GM23338 (cell line): ENCODE measurements at regions not wholly inside any gene's neighbourhood (a gene's known extent, or its start where the extent isn't known, plus 50 kb on each side); places are given as distances from the start of the nearest gene placed in this dataset.

Experiments used
- CREB1 ChIP-seq: fragments of 250-450 bp; sonication (Bioruptor Pico); IDR thresholded peaks from 2 replicates; pipeline ENCODE4 v1.5.0; 2020; ENCODE audit warnings: low read depth, mild to moderate bottlenecking, moderate library complexity
- EZH2 ChIP-seq: fragments of 200-600 bp; sonication (generic); IDR thresholded peaks from one replicate; pipeline ENCODE4 v1.8.0; 2017; ENCODE audit warnings: antibody characterized with exemption, mild to moderate bottlenecking, low read depth; ENCODE audit not compliant: unreplicated experiment
- EZH2phosphoT487 ChIP-seq: fragments of 200-600 bp; sonication (generic); IDR thresholded peaks from one replicate; pipeline ENCODE4 v1.8.1; 2018; ENCODE audit warnings: antibody characterized with exemption; ENCODE audit not compliant: unreplicated experiment
- JUNB ChIP-seq: IDR thresholded peaks from one replicate; pipeline ENCODE4 v1.6.1; 2016; ENCODE audit warnings: antibody characterized with exemption; ENCODE audit not compliant: unreplicated experiment
- NANOG ChIP-seq: IDR thresholded peaks from 2 replicates; pipeline ENCODE4 v1.6.1; 2016; ENCODE audit warnings: antibody characterized with exemption, borderline replicate concordance
- POLR2AphosphoS5 ChIP-seq: IDR thresholded peaks from 2 replicates; pipeline ENCODE4 v1.6.1; 2016; ENCODE audit warnings: antibody characterized with exemption, low read depth
- ZNF114 ChIP-seq: fragments of 250-450 bp; sonication (Bioruptor Pico); IDR thresholded peaks from 2 replicates; pipeline ENCODE4 v1.5.0; 2020; ENCODE audit warnings: mild to moderate bottlenecking, moderate library complexity
- ZNF331 ChIP-seq: fragments of 250-450 bp; sonication (Bioruptor Pico); IDR thresholded peaks from 2 replicates; pipeline ENCODE4 v1.5.0; 2020; ENCODE audit warnings: low read depth, mild to moderate bottlenecking, moderate library complexity
- TF ChIP-seq, protein P1 (sequence below): fragments of 250-450 bp; sonication (Bioruptor Pico); IDR thresholded peaks from 2 replicates; pipeline ENCODE4 v1.5.0; 2020; ENCODE audit warnings: mild to moderate bottlenecking, moderate library complexity
- TF ChIP-seq, protein P2 (sequence below): IDR thresholded peaks from one replicate; pipeline ENCODE4 v1.6.1; 2018; ENCODE audit warnings: antibody characterized with exemption; ENCODE audit not compliant: unreplicated experiment
- TF ChIP-seq, protein P3 (sequence below): IDR thresholded peaks from 2 replicates; pipeline ENCODE4 v1.6.1; 2016; ENCODE audit warnings: antibody characterized with exemption

DNA sequence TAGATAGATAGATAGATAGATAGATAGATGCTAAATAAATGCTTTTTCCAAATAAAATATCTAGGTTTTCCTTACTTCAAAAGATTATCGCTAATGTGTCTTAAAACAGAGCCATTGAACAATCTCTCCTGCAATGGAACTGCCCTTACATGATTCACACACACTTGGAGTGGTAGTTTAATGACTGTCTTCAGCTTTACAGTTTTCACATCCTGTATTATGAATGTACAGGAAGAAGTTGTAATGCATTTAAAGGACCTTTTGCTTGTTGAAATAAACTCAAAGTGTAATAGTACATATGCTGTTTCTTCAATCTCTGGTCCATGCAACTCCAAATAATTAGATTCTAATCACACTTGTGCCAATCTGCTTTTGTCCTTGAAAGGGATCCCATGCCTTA, 797.6 kb upstream of the CDH2 start (continued):
- TF ChIP-seq, protein P1, sequence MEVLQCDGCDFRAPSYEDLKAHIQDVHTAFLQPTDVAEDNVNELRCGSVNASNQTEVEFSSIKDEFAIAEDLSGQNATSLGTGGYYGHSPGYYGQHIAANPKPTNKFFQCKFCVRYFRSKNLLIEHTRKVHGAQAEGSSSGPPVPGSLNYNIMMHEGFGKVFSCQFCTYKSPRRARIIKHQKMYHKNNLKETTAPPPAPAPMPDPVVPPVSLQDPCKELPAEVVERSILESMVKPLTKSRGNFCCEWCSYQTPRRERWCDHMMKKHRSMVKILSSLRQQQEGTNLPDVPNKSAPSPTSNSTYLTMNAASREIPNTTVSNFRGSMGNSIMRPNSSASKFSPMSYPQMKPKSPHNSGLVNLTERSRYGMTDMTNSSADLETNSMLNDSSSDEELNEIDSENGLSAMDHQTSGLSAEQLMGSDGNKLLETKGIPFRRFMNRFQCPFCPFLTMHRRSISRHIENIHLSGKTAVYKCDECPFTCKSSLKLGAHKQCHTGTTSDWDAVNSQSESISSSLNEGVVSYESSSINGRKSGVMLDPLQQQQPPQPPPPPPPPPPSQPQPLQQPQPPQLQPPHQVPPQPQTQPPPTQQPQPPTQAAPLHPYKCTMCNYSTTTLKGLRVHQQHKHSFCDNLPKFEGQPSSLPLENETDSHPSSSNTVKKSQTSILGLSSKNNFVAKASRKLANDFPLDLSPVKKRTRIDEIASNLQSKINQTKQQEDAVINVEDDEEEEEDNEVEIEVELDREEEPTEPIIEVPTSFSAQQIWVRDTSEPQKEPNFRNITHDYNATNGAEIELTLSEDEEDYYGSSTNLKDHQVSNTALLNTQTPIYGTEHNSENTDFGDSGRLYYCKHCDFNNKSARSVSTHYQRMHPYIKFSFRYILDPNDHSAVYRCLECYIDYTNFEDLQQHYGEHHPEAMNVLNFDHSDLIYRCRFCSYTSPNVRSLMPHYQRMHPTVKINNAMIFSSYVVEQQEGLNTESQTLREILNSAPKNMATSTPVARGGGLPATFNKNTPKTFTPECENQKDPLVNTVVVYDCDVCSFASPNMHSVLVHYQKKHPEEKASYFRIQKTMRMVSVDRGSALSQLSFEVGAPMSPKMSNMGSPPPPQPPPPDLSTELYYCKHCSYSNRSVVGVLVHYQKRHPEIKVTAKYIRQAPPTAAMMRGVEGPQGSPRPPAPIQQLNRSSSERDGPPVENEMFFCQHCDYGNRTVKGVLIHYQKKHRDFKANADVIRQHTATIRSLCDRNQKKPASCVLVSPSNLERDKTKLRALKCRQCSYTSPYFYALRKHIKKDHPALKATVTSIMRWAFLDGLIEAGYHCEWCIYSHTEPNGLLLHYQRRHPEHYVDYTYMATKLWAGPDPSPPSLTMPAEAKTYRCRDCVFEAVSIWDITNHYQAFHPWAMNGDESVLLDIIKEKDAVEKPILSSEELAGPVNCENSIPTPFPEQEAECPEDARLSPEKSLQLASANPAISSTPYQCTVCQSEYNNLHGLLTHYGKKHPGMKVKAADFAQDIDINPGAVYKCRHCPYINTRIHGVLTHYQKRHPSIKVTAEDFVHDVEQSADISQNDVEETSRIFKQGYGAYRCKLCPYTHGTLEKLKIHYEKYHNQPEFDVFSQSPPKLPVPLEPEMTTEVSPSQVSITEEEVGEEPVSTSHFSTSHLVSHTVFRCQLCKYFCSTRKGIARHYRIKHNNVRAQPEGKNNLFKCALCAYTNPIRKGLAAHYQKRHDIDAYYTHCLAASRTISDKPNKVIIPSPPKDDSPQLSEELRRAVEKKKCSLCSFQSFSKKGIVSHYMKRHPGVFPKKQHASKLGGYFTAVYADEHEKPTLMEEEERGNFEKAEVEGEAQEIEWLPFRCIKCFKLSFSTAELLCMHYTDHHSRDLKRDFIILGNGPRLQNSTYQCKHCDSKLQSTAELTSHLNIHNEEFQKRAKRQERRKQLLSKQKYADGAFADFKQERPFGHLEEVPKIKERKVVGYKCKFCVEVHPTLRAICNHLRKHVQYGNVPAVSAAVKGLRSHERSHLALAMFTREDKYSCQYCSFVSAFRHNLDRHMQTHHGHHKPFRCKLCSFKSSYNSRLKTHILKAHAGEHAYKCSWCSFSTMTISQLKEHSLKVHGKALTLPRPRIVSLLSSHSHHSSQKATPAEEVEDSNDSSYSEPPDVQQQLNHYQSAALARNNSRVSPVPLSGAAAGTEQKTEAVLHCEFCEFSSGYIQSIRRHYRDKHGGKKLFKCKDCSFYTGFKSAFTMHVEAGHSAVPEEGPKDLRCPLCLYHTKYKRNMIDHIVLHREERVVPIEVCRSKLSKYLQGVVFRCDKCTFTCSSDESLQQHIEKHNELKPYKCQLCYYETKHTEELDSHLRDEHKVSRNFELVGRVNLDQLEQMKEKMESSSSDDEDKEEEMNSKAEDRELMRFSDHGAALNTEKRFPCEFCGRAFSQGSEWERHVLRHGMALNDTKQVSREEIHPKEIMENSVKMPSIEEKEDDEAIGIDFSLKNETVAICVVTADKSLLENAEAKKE (CRISPR knock-in tag): no peak
- TF ChIP-seq, protein P2, sequence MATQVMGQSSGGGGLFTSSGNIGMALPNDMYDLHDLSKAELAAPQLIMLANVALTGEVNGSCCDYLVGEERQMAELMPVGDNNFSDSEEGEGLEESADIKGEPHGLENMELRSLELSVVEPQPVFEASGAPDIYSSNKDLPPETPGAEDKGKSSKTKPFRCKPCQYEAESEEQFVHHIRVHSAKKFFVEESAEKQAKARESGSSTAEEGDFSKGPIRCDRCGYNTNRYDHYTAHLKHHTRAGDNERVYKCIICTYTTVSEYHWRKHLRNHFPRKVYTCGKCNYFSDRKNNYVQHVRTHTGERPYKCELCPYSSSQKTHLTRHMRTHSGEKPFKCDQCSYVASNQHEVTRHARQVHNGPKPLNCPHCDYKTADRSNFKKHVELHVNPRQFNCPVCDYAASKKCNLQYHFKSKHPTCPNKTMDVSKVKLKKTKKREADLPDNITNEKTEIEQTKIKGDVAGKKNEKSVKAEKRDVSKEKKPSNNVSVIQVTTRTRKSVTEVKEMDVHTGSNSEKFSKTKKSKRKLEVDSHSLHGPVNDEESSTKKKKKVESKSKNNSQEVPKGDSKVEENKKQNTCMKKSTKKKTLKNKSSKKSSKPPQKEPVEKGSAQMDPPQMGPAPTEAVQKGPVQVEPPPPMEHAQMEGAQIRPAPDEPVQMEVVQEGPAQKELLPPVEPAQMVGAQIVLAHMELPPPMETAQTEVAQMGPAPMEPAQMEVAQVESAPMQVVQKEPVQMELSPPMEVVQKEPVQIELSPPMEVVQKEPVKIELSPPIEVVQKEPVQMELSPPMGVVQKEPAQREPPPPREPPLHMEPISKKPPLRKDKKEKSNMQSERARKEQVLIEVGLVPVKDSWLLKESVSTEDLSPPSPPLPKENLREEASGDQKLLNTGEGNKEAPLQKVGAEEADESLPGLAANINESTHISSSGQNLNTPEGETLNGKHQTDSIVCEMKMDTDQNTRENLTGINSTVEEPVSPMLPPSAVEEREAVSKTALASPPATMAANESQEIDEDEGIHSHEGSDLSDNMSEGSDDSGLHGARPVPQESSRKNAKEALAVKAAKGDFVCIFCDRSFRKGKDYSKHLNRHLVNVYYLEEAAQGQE: no peak
- TF ChIP-seq EZH2 (no peak), NANOG (no peak), EZH2phosphoT487 (no peak), ZNF331 (CRISPR knock-in tag) (no peak), ZNF114 (CRISPR knock-in tag) (no peak), JUNB (no peak), POLR2AphosphoS5 (no peak), CREB1 (CRISPR knock-in tag) (no peak)
- TF ChIP-seq, protein P3, sequence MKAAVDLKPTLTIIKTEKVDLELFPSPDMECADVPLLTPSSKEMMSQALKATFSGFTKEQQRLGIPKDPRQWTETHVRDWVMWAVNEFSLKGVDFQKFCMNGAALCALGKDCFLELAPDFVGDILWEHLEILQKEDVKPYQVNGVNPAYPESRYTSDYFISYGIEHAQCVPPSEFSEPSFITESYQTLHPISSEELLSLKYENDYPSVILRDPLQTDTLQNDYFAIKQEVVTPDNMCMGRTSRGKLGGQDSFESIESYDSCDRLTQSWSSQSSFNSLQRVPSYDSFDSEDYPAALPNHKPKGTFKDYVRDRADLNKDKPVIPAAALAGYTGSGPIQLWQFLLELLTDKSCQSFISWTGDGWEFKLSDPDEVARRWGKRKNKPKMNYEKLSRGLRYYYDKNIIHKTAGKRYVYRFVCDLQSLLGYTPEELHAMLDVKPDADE: no peak
